Neuronal stem cell (in vitro differentiated cells): ENCODE measurements at regions not wholly inside any gene's neighbourhood (a gene's known extent, or its start where the extent isn't known, plus 50 kb on each side); places are given as distances from the start of the nearest gene placed in this dataset.

Experiments
- DNase-seq: peaks from one replicate; pipeline ENCODE4 v3.0.0-alpha.2; 2013; ENCODE audit warnings: low spot score
- H2AFZ ChIP-seq: one replicate; pipeline ENCODE4 v1.6.1; 2013; ENCODE audit warnings: mild to moderate bottlenecking, low read length, inconsistent platforms
- H2AK5ac ChIP-seq: 2 replicates; pipeline ENCODE4 v1.6.1; 2013; ENCODE audit warnings: low read depth, mild to moderate bottlenecking, inconsistent platforms, low read length, moderate library complexity, mixed read lengths
- H2BK120ac ChIP-seq: 2 replicates; pipeline ENCODE4 v1.6.1; 2013; ENCODE audit warnings: low read depth, mild to moderate bottlenecking, inconsistent platforms, low read length, moderate library complexity, mixed read lengths
- H2BK12ac ChIP-seq: one replicate; pipeline ENCODE4 v1.6.1; 2013; ENCODE audit warnings: low read length, inconsistent platforms
- H2BK15ac ChIP-seq: 2 replicates; pipeline ENCODE4 v1.6.1; 2013; ENCODE audit warnings: mild to moderate bottlenecking, low read length, inconsistent platforms, mixed read lengths
- H2BK5ac ChIP-seq: one replicate; pipeline ENCODE4 v1.6.1; 2013; ENCODE audit warnings: inconsistent platforms, mild to moderate bottlenecking, low read length, moderate library complexity
- H3K14ac ChIP-seq: one replicate; pipeline ENCODE4 v1.6.1; 2013; ENCODE audit warnings: low read length, inconsistent platforms
- H3K18ac ChIP-seq: 2 replicates; pipeline ENCODE4 v1.6.1; 2013; ENCODE audit warnings: low read length, inconsistent platforms
- H3K23ac ChIP-seq: 2 replicates; pipeline ENCODE4 v1.6.1; 2013; ENCODE audit warnings: low read depth, mild to moderate bottlenecking, mixed read lengths, low read length, inconsistent platforms; ENCODE audit not compliant: poor library complexity
- H3K27ac ChIP-seq: replicated peaks from 3 replicates; pipeline ENCODE4 v1.5.1; 2013; ENCODE audit warnings: low read length, inconsistent platforms
- H3K27me3 ChIP-seq, 3 experiments: 2 replicates each; pipeline ENCODE4 v1.6.1; 2013; ENCODE audit warnings: low read length in 3 of 3, mild to moderate bottlenecking in 2 of 3, inconsistent platforms in 1 of 3, low read depth in 1 of 3, mixed read lengths in 1 of 3, moderate library complexity in 1 of 3; ENCODE audit not compliant: control insufficient read depth in 3 of 3, insufficient read depth in 3 of 3
- H3K36me3 ChIP-seq, 2 donors: replicated peaks in 1 of 2; 2 replicates each; pipeline ENCODE4 v1.6.1; 2013; ENCODE audit warnings: low read length in 2 of 2; ENCODE audit not compliant: control insufficient read depth in 2 of 2, insufficient read depth in 2 of 2
- H3K4ac ChIP-seq: 2 replicates; pipeline ENCODE4 v1.6.1; 2013; ENCODE audit warnings: inconsistent platforms, mild to moderate bottlenecking, low read length, moderate library complexity
- H3K4me1 ChIP-seq, 2 donors: 1 replicate in 1 of 2; 2 replicates in 1 of 2; pipeline ENCODE4 v1.6.1; 2013; ENCODE audit warnings: low read length in 2 of 2, low read depth in 1 of 2; ENCODE audit not compliant: control insufficient read depth in 2 of 2, insufficient read depth in 1 of 2
- H3K4me2 ChIP-seq: one replicate; pipeline ENCODE4 v1.6.1; 2013; ENCODE audit warnings: mild to moderate bottlenecking, low read length, inconsistent platforms; ENCODE audit not compliant: insufficient read depth, poor library complexity, severe bottlenecking
- H3K4me3 ChIP-seq, 2 donors: 2 replicates each; pipeline ENCODE4 v1.5.1; 2013; ENCODE audit warnings: low read length in 2 of 2, mild to moderate bottlenecking in 2 of 2, inconsistent platforms in 1 of 2, moderate library complexity in 1 of 2
- H3K79me1 ChIP-seq: one replicate; pipeline ENCODE4 v1.6.1; 2013; ENCODE audit warnings: low read depth, mild to moderate bottlenecking, inconsistent platforms, low read length, moderate library complexity
- H3K9ac ChIP-seq: one replicate; pipeline ENCODE4 v1.6.1; 2013; ENCODE audit warnings: mild to moderate bottlenecking, low read depth, low read length, inconsistent platforms; ENCODE audit not compliant: poor library complexity
- H3K9me3 ChIP-seq, 2 donors: replicated peaks in 1 of 2; 2 replicates each; pipeline versions ENCODE3 to v1.6.1; 2013; ENCODE audit warnings: low read length in 2 of 2, mild to moderate bottlenecking in 2 of 2, inconsistent platforms in 1 of 2, low read depth in 1 of 2, mixed read lengths in 1 of 2, moderate library complexity in 1 of 2; ENCODE audit not compliant: control insufficient read depth in 2 of 2, insufficient read depth in 1 of 2
- H4K8ac ChIP-seq: one replicate; pipeline ENCODE4 v1.6.1; 2013; ENCODE audit warnings: low read depth, mild to moderate bottlenecking, inconsistent platforms, low read length, moderate library complexity
- H4K91ac ChIP-seq: one replicate; pipeline ENCODE4 v1.6.1; 2013; ENCODE audit warnings: low read length, low read depth, mild to moderate bottlenecking, inconsistent platforms; ENCODE audit not compliant: poor library complexity
- WGBS, 2 donors: extraction: QIAGEN DNeasy Blood & Tissue Kit; methylation state at CpG; one replicate each; pipeline ENCODE4 v1.1.7; 2013; ENCODE audit warnings: missing lambda C conversion rate in 2 of 2, mixed read lengths in 1 of 2; ENCODE audit not compliant: insufficient read length in 2 of 2, insufficient replicate concordance in 1 of 2; ENCODE audit errors: extremely low coverage in 2 of 2; 5-methylcytosine and 5-hydroxymethylcytosine counted together

GRCh38 chr6:48615041-48615440 is 504.0 kb upstream of the PTCHD4 start:
- no peak for DNase-seq
- no peak overlapping the region for H4K91ac ChIP-seq
- no CpG with 5 or more reads among the region's 2 CpGs for WGBS, 2 donors
- no peak overlapping the region for H3K18ac ChIP-seq
- no peak overlapping the region for H2BK5ac ChIP-seq
- no peak overlapping the region for H3K14ac ChIP-seq
- no peak overlapping the region for H3K9ac ChIP-seq
- no peak overlapping the region for H2BK120ac ChIP-seq
- no peaks in the 10 kb centered on the region for H3K9me3 ChIP-seq
- H3K79me1 ChIP-seq: no peaks in the 10 kb centered on the region
- H2AK5ac ChIP-seq: no peak overlapping the region
- no peak overlapping the region for H4K8ac ChIP-seq
- no peak overlapping the region for H2BK12ac ChIP-seq
- no peak overlapping the region for H3K4ac ChIP-seq
- H3K4me3 ChIP-seq: no peak overlapping the region
- no peaks in the 10 kb centered on the region for H3K4me1 ChIP-seq
- H3K4me2 ChIP-seq: no peak overlapping the region
- H2BK15ac ChIP-seq: no peak overlapping the region
- no peak overlapping the region for H3K27ac ChIP-seq
- H2AFZ ChIP-seq: no peak overlapping the region
- H3K23ac ChIP-seq: no peak overlapping the region
- H3K27me3 ChIP-seq: no peaks in the 10 kb centered on the region
- no peaks in the 10 kb centered on the region for H3K36me3 ChIP-seq

- H3K27me3 ChIP-seq: no peaks in the 10 kb centered on the region
- no peak overlapping the region for H2AK5ac ChIP-seq
- H3K4me1 ChIP-seq: no peaks in the 10 kb centered on the region
- no peak overlapping the region for H3K14ac ChIP-seq
- no peak overlapping the region for H2BK15ac ChIP-seq
- no peak overlapping the region for H4K8ac ChIP-seq
- H3K18ac ChIP-seq: no peak overlapping the region
- no peaks in the 10 kb centered on the region for H3K79me1 ChIP-seq
- no peak overlapping the region for H3K4me2 ChIP-seq
- H2BK120ac ChIP-seq: no peak overlapping the region
- H3K9ac ChIP-seq: no peak overlapping the region
- H3K4ac ChIP-seq: no peak overlapping the region
- H4K91ac ChIP-seq: no peak overlapping the region
- H2BK5ac ChIP-seq: no peak overlapping the region
- no peak for DNase-seq
- no peaks in the 10 kb centered on the region for H3K36me3 ChIP-seq
- no peak overlapping the region for H2AFZ ChIP-seq
- H3K27ac ChIP-seq: no peak overlapping the region
- no peak overlapping the region for H3K4me3 ChIP-seq
- WGBS, 2 donors: no CpG with 5 or more reads among the region's 5 CpGs
- H3K9me3 ChIP-seq: no peaks in the 10 kb centered on the region
- no peak overlapping the region for H3K23ac ChIP-seq
- H2BK12ac ChIP-seq: no peak overlapping the region
These were observed 503.3 kb upstream of the PTCHD4 start for GRCh38 chr6:48614326-48614725.

GRCh38 chr6:48613231-48613949 is 502.4 kb upstream of the PTCHD4 start:
- Histone ChIP-seq H3K18ac (no peak overlapping the region), H3K14ac (no peak overlapping the region), H3K4ac (no peak overlapping the region), H3K23ac (no peak overlapping the region), H2BK5ac (no peak overlapping the region), H2BK120ac (no peak overlapping the region), H4K8ac (no peak overlapping the region), H3K36me3 (no peaks in the 10 kb centered on the region), H3K4me3 (no peak overlapping the region), H2BK12ac (no peak overlapping the region), H2AFZ (no peak overlapping the region), H4K91ac (no peak overlapping the region), H2BK15ac (no peak overlapping the region), H3K27ac (no peak overlapping the region), H2AK5ac (no peak overlapping the region), H3K79me1 (no peaks in the 10 kb centered on the region), H3K9ac (no peak overlapping the region), H3K27me3 (no peaks in the 10 kb centered on the region), H3K4me2 (no peak overlapping the region), H3K4me1 (no peaks in the 10 kb centered on the region), H3K9me3 (no peaks in the 10 kb centered on the region)
- no CpG with 5 or more reads among the region's 5 CpGs for WGBS, 2 donors
- no peak for DNase-seq

GRCh38 chr6:48611332-48611731 is 500.3 kb upstream of the PTCHD4 start:
- Histone ChIP-seq H4K91ac (no peak overlapping the region), H3K79me1 (no peaks in the 10 kb centered on the region), H2AK5ac (no peak overlapping the region), H3K23ac (no peak overlapping the region), H3K27ac (no peak overlapping the region), H3K4ac (no peak overlapping the region), H3K36me3 (no peaks in the 10 kb centered on the region), H3K18ac (no peak overlapping the region), H3K4me2 (no peak overlapping the region), H3K27me3 (no peaks in the 10 kb centered on the region), H3K4me1 (no peaks in the 10 kb centered on the region), H3K4me3 (no peak overlapping the region), H4K8ac (no peak overlapping the region), H3K9me3 (no peaks in the 10 kb centered on the region), H2BK120ac (no peak overlapping the region), H3K9ac (no peak overlapping the region), H2BK12ac (no peak overlapping the region), H2BK15ac (no peak overlapping the region), H2AFZ (no peak overlapping the region), H3K14ac (no peak overlapping the region), H2BK5ac (no peak overlapping the region)
- WGBS, 2 donors: no CpG with 5 or more reads among the region's 3 CpGs
- DNase-seq: no peak
